ENCODE measurements at regions not wholly inside any gene's neighbourhood (a gene's known extent, or its start where the extent isn't known, plus 50 kb on each side); places are given as distances from the start of the nearest gene placed in this dataset.

DNA sequence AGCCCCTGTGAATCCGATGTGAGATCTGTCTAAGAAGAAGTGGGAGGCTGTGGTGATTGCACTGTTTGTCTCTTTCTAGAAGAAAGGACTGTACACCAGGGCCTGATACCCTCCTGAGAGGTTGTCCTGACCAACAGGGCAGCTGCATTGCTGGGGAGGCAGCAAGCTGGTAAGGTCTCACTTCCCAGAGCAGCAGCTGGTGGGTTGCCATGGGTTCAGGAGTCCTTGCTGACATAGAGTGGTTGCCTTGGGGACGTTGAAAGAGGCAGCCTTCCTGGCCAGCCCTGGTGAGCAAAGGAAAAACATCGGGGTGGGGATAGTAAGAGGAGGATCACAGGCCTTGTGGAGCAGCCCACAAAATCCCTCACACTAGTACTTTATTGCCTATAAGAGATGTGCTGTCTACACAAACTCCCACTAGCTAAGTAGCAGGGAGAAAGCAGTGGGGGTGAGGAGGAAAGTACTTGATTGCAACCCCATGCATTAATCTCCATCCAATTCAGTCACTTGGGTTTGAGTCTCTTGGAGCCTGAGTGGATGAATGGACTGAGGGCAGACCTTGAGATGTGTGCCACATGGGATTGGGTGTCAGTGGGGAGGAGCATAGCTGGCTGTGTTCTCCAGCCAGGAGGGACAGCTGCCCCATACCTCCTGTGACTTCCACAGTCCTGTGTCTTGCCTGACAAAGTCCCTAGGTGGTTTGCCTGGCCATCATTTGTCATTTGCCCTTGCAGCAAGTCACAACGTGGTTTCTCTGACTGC, 143.8 kb upstream of the RPL38 start:
- Histone ChIP-seq H3K27me3 (ENCODE audit: control insufficient read depth in 2 of 2, insufficient read depth in 1 of 2, low read length in 1 of 2) (no peaks in the 10 kb centered on the region), H3K4me1 (ENCODE audit: control insufficient read depth in 2 of 2, insufficient read depth in 2 of 2, low read length in 2 of 2) (no peaks in the 10 kb centered on the region), H3K36me3 (ENCODE audit: control insufficient read depth in 2 of 2, insufficient read depth in 2 of 2, low read length in 1 of 2) (no peaks in the 10 kb centered on the region), H3K9me3 (ENCODE audit: control insufficient read depth in 2 of 2, insufficient read depth in 1 of 2, low read length in 1 of 2) (peaks cover 0 to 3% of the 10 kb centered on the region in 2 donors), H3K4me3 (ENCODE audit: low read length in 2 of 2) (no peak overlapping the region), H3K27ac (ENCODE audit: low read depth in 1 of 2, low read length in 1 of 2) (no peak overlapping the region)
- DNase-seq (ENCODE audit: low read depth in 6 of 9, low spot score in 9 of 9) = no peak
- 76% methylated on average over 4 of the region's 4 CpGs for WGBS

DNA sequence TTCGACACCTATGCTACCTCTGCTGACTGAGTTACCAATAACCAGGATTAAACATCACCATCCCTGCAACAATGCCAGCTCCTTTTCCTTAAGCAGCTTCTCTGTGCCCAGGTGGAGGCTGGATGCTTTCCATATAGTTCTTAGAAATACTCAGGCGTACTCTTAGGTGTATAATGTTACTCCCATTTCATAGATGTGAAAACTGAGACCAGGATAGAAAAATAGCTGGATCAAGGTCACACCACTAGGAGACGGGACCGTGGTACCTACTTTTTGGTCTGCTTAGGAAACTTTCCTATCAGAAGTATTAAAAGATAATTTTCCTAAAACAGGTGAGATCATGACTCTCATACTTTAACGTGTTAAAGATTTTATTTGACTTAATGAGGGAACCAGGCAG, 141.7 kb upstream of the RPL38 start:
- H3K4me1 ChIP-seq (ENCODE audit: control insufficient read depth in 2 of 2, insufficient read depth in 2 of 2, low read length in 2 of 2) = no peaks in the 10 kb centered on the region
- no peaks in the 10 kb centered on the region for H3K36me3 ChIP-seq (ENCODE audit: control insufficient read depth in 2 of 2, insufficient read depth in 2 of 2, low read length in 1 of 2)
- no peaks in the 10 kb centered on the region for H3K27me3 ChIP-seq (ENCODE audit: control insufficient read depth in 2 of 2, insufficient read depth in 1 of 2, low read length in 1 of 2)
- DNase-seq (ENCODE audit: low read depth in 6 of 9, low spot score in 9 of 9) = no peak
- H3K27ac ChIP-seq (ENCODE audit: low read depth in 1 of 2, low read length in 1 of 2) = no peak overlapping the region
- no peaks in the 10 kb centered on the region for H3K9me3 ChIP-seq (ENCODE audit: control insufficient read depth in 2 of 2, insufficient read depth in 1 of 2, low read length in 1 of 2)
- H3K4me3 ChIP-seq (ENCODE audit: low read length in 2 of 2) = no peak overlapping the region
- 85% methylated on average over 5 of the region's 5 CpGs for WGBS

DNA sequence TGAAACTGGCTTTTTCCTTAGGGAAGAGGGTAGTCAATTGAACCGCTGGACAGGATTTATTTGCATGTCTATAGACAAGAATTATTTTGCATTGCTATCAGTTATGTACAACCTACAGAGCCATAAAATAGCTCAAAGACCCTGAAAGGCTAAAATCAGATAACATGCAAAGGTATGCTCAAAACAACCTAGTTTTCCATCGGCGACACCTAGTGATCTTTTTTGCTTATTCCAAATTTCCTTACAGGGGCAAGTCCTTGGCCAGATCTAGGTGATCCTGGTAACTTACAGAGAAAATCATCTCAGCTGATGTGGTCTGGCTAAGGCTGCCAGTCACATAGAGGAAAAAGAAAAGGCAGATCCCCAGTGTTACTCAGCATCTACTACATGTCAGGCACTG, 141.2 kb upstream of the RPL38 start:
- no peaks in the 10 kb centered on the region for H3K9me3 ChIP-seq (ENCODE audit: control insufficient read depth in 2 of 2, insufficient read depth in 1 of 2, low read length in 1 of 2)
- no peaks in the 10 kb centered on the region for H3K36me3 ChIP-seq (ENCODE audit: control insufficient read depth in 2 of 2, insufficient read depth in 2 of 2, low read length in 1 of 2)
- H3K27ac ChIP-seq (ENCODE audit: low read depth in 1 of 2, low read length in 1 of 2) = no peak overlapping the region
- no peaks in the 10 kb centered on the region for H3K4me1 ChIP-seq (ENCODE audit: control insufficient read depth in 2 of 2, insufficient read depth in 2 of 2, low read length in 2 of 2)
- no peak for DNase-seq (ENCODE audit: low read depth in 6 of 9, low spot score in 9 of 9)
- no peaks in the 10 kb centered on the region for H3K27me3 ChIP-seq (ENCODE audit: control insufficient read depth in 2 of 2, insufficient read depth in 1 of 2, low read length in 1 of 2)
- no peak overlapping the region for H3K4me3 ChIP-seq (ENCODE audit: low read length in 2 of 2)
- 83% methylated on average over 3 of the region's 3 CpGs for WGBS

- Histone ChIP-seq H3K27ac (ENCODE audit: low read depth in 1 of 2, low read length in 1 of 2) (no peak overlapping the region), H3K4me3 (ENCODE audit: low read length in 2 of 2) (no peak overlapping the region), H3K9me3 (ENCODE audit: control insufficient read depth in 2 of 2, insufficient read depth in 1 of 2, low read length in 1 of 2) (no peaks in the 10 kb centered on the region), H3K27me3 (ENCODE audit: control insufficient read depth in 2 of 2, insufficient read depth in 1 of 2, low read length in 1 of 2) (no peaks in the 10 kb centered on the region), H3K36me3 (ENCODE audit: control insufficient read depth in 2 of 2, insufficient read depth in 2 of 2, low read length in 1 of 2) (no peaks in the 10 kb centered on the region), H3K4me1 (ENCODE audit: control insufficient read depth in 2 of 2, insufficient read depth in 2 of 2, low read length in 2 of 2) (no peaks in the 10 kb centered on the region)
- 79% methylated on average over 10 of the region's 10 CpGs for WGBS
- DNase-seq (ENCODE audit: low read depth in 6 of 9, low spot score in 9 of 9) = no peak
Measured at GRCh38 chr17:74063439-74063838, 140.0 kb upstream of the RPL38 start.

GRCh38 chr17:74070374-74070773, 133.1 kb upstream of the RPL38 start:
- Histone ChIP-seq H3K4me3 (ENCODE audit: low read length in 2 of 2) (no peak overlapping the region), H3K27me3 (ENCODE audit: control insufficient read depth in 2 of 2, insufficient read depth in 1 of 2, low read length in 1 of 2) (no peaks in the 10 kb centered on the region), H3K9me3 (ENCODE audit: control insufficient read depth in 2 of 2, insufficient read depth in 1 of 2, low read length in 1 of 2) (no peaks in the 10 kb centered on the region), H3K27ac (ENCODE audit: low read depth in 1 of 2, low read length in 1 of 2) (no peak overlapping the region), H3K36me3 (ENCODE audit: control insufficient read depth in 2 of 2, insufficient read depth in 2 of 2, low read length in 1 of 2) (no peaks in the 10 kb centered on the region), H3K4me1 (ENCODE audit: control insufficient read depth in 2 of 2, insufficient read depth in 2 of 2, low read length in 2 of 2) (no peaks in the 10 kb centered on the region)
- no peak for DNase-seq (ENCODE audit: low read depth in 6 of 9, low spot score in 9 of 9)
- 88% methylated on average over 3 of the region's 3 CpGs for WGBS

DNA sequence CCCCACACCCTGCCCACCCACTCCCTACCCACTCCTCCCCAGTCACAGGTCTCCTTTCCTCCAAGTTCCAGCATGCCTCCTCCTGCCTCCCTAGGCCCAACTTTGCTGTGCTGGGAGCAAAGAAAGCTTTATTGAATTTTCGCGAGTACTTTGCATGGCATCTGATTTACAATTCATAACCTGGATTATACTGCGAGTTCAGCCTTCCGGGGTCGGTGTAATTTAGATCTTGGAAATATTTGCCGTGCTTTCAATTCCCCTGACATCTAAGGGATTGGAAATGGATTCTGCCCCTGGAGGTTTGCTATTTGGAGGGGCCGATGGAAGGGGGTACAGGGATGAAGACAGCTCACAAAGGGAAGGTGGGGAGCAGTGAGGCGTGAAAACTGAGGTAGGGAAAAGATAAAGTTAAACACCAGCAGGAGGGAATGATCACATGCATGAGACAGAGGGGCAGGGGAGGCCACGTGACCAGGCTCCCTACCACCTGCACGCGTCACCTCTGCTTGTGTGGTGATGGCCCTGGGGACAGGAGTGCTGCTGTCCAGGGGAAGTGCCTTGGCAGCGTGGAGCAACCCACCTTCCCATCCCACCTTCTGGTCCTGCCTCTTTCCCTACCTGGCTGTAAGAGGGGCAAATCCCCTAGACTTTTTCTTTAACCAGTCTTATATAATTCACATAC, 132.3 kb upstream of the RPL38 start:
- WGBS = 94% methylated on average over 12 of the region's 12 CpGs
- no peak overlapping the region for H3K4me3 ChIP-seq (ENCODE audit: low read length in 2 of 2)
- H3K4me1 ChIP-seq (ENCODE audit: control insufficient read depth in 2 of 2, insufficient read depth in 2 of 2, low read length in 2 of 2) = no peaks in the 10 kb centered on the region

DNA sequence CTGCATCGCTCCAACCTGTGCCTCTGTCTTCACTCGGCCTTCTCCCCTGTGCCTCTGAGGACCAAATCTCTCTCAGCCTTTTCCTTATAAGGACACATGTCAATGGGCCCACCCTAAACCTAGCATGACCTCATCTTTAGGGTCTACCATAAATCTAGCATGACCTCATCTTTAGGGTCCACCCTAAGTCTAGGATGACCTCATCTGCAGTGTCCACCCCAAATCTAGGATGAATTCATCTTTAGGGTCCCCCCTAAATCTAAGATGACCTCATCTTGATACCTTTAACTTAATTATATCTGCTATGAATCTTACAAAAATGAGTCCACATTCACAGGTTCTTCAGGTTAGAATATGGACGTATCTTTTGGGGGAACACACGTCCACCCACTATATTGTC, 131.1 kb upstream of the RPL38 start:
- 93% methylated on average over 4 of the region's 4 CpGs for WGBS
- no peak for DNase-seq (ENCODE audit: low read depth in 6 of 9, low spot score in 9 of 9)
- H3K4me3 ChIP-seq (ENCODE audit: low read length in 2 of 2) = no peak overlapping the region

More for the DNA sequence above, 132.3 kb upstream of the RPL38 start:
- Histone ChIP-seq H3K36me3 (ENCODE audit: control insufficient read depth in 2 of 2, insufficient read depth in 2 of 2, low read length in 1 of 2) (no peaks in the 10 kb centered on the region), H3K27ac (ENCODE audit: low read depth in 1 of 2, low read length in 1 of 2) (no peak overlapping the region), H3K9me3 (ENCODE audit: control insufficient read depth in 2 of 2, insufficient read depth in 1 of 2, low read length in 1 of 2) (no peaks in the 10 kb centered on the region), H3K27me3 (ENCODE audit: control insufficient read depth in 2 of 2, insufficient read depth in 1 of 2, low read length in 1 of 2) (no peaks in the 10 kb centered on the region)
- DNase-seq (ENCODE audit: low read depth in 6 of 9, low spot score in 9 of 9) = no peak

GRCh38 chr17:74076446-74076845, 127.0 kb upstream of the RPL38 start:
- Histone ChIP-seq H3K27ac (ENCODE audit: low read depth in 1 of 2, low read length in 1 of 2) (no peak overlapping the region), H3K36me3 (ENCODE audit: control insufficient read depth in 2 of 2, insufficient read depth in 2 of 2, low read length in 1 of 2) (no peaks in the 10 kb centered on the region), H3K4me1 (ENCODE audit: control insufficient read depth in 2 of 2, insufficient read depth in 2 of 2, low read length in 2 of 2) (no peaks in the 10 kb centered on the region), H3K27me3 (ENCODE audit: control insufficient read depth in 2 of 2, insufficient read depth in 1 of 2, low read length in 1 of 2) (peaks cover 0 to 3% of the 10 kb centered on the region in 2 donors), H3K4me3 (ENCODE audit: low read length in 2 of 2) (no peak overlapping the region), H3K9me3 (ENCODE audit: control insufficient read depth in 2 of 2, insufficient read depth in 1 of 2, low read length in 1 of 2) (no peaks in the 10 kb centered on the region)
- no peak for DNase-seq (ENCODE audit: low read depth in 6 of 9, low spot score in 9 of 9)
- WGBS = 97% methylated on average over 1 of the region's 1 CpG

More for the DNA sequence above, 131.1 kb upstream of the RPL38 start:
- Histone ChIP-seq H3K9me3 (ENCODE audit: control insufficient read depth in 2 of 2, insufficient read depth in 1 of 2, low read length in 1 of 2) (no peaks in the 10 kb centered on the region), H3K27ac (ENCODE audit: low read depth in 1 of 2, low read length in 1 of 2) (no peak overlapping the region), H3K4me1 (ENCODE audit: control insufficient read depth in 2 of 2, insufficient read depth in 2 of 2, low read length in 2 of 2) (no peaks in the 10 kb centered on the region), H3K36me3 (ENCODE audit: control insufficient read depth in 2 of 2, insufficient read depth in 2 of 2, low read length in 1 of 2) (no peaks in the 10 kb centered on the region), H3K27me3 (ENCODE audit: control insufficient read depth in 2 of 2, insufficient read depth in 1 of 2, low read length in 1 of 2) (no peaks in the 10 kb centered on the region)

GRCh38 chr17:74077231-74077630, 126.2 kb upstream of the RPL38 start:
- DNase-seq (ENCODE audit: low read depth in 6 of 9, low spot score in 9 of 9) = no peak
- Histone ChIP-seq H3K4me3 (ENCODE audit: low read length in 2 of 2) (no peak overlapping the region), H3K4me1 (ENCODE audit: control insufficient read depth in 2 of 2, insufficient read depth in 2 of 2, low read length in 2 of 2) (no peaks in the 10 kb centered on the region), H3K27ac (ENCODE audit: low read depth in 1 of 2, low read length in 1 of 2) (no peak overlapping the region), H3K36me3 (ENCODE audit: control insufficient read depth in 2 of 2, insufficient read depth in 2 of 2, low read length in 1 of 2) (no peaks in the 10 kb centered on the region), H3K9me3 (ENCODE audit: control insufficient read depth in 2 of 2, insufficient read depth in 1 of 2, low read length in 1 of 2) (no peaks in the 10 kb centered on the region), H3K27me3 (ENCODE audit: control insufficient read depth in 2 of 2, insufficient read depth in 1 of 2, low read length in 1 of 2) (peaks cover 0 to 5% of the 10 kb centered on the region in 2 donors)

All from thymus (tissue), 11 donors.